ENCODE measurements at regions not wholly inside any gene's neighbourhood (a gene's known extent, or its start where the extent isn't known, plus 50 kb on each side); places are given as distances from the start of the nearest gene placed in this dataset.
"Not testable (repeated sequence)": the region's sequence is repeated elsewhere in the genome, so short reads cannot be mapped to it uniquely, and the experiment has no call there.

GRCh38 chr6:11410539-11411307 lies 126.8 kb upstream of the TMEM170B start:
- DNase-seq (ENCODE audit: low read depth in 1 of 2, low spot score in 1 of 2) = no peak

GRCh38 chr6:11409371-11409770 lies 128.2 kb upstream of the TMEM170B start:
- DNase-seq (ENCODE audit: low read depth in 1 of 2, low spot score in 1 of 2) = no peak

GRCh38 chr6:11407414-11407813 lies 130.1 kb upstream of the TMEM170B start:
- no peak for DNase-seq (ENCODE audit: low read depth in 1 of 2, low spot score in 1 of 2)

GRCh38 chr6:11404838-11405237 lies 132.7 kb upstream of the TMEM170B start:
- no peak for DNase-seq (ENCODE audit: low read depth in 1 of 2, low spot score in 1 of 2)

GRCh38 chr6:11404081-11404480 lies 133.5 kb upstream of the TMEM170B start:
- DNase-seq (ENCODE audit: low read depth in 1 of 2, low spot score in 1 of 2) = no peak

GRCh38 chr6:11403035-11403601 lies 134.4 kb upstream of the TMEM170B start:
- DNase-seq (ENCODE audit: low read depth in 1 of 2, low spot score in 1 of 2) = no peak

- DNase-seq (ENCODE audit: low read depth in 1 of 2, low spot score in 1 of 2) = not testable (repeated sequence)
Measured at GRCh38 chr6:11402581-11402980, 135.0 kb upstream of the TMEM170B start.

- DNase-seq (ENCODE audit: low read depth in 1 of 2, low spot score in 1 of 2) = not testable (repeated sequence)
Measured at GRCh38 chr6:11401954-11402353, 135.6 kb upstream of the TMEM170B start.

- no peak for DNase-seq (ENCODE audit: low read depth in 1 of 2, low spot score in 1 of 2)
Measured at GRCh38 chr6:11398451-11399326, 138.9 kb upstream of the TMEM170B start.

GRCh38 chr6:11397622-11398450 lies 139.7 kb upstream of the TMEM170B start:
- no peak for DNase-seq (ENCODE audit: low read depth in 1 of 2, low spot score in 1 of 2)

GRCh38 chr6:11396860-11397259 lies 140.7 kb upstream of the TMEM170B start:
- no peak for DNase-seq (ENCODE audit: low read depth in 1 of 2, low spot score in 1 of 2)

GRCh38 chr6:11393713-11394627 lies 143.6 kb upstream of the TMEM170B start:
- no peak for DNase-seq (ENCODE audit: low read depth in 1 of 2, low spot score in 1 of 2)

- no peak for DNase-seq (ENCODE audit: low read depth in 1 of 2, low spot score in 1 of 2)
Measured at GRCh38 chr6:11392778-11393507, 144.6 kb upstream of the TMEM170B start.

- DNase-seq (ENCODE audit: low read depth in 1 of 2, low spot score in 1 of 2) = no peak
Measured at GRCh38 chr6:11391934-11392777, 145.4 kb upstream of the TMEM170B start.

GRCh38 chr6:11389977-11390376 lies 147.6 kb upstream of the TMEM170B start:
- DNase-seq (ENCODE audit: low read depth in 1 of 2, low spot score in 1 of 2) = no peak

- DNase-seq (ENCODE audit: low read depth in 1 of 2, low spot score in 1 of 2) = no peak
Measured at GRCh38 chr6:11388983-11389944, 148.3 kb upstream of the TMEM170B start.

- no peak for DNase-seq (ENCODE audit: low read depth in 1 of 2, low spot score in 1 of 2)
Measured at GRCh38 chr6:11387707-11388430, 149.7 kb upstream of the TMEM170B start.

All from activated CD4-positive, alpha-beta T cell treated with anti-CD3 and anti-CD28 coated beads, Interleukin-2, amount 50 U/mL, for 24 hours (primary cell).